ENCODE measurements at regions not wholly inside any gene's neighbourhood (a gene's known extent, or its start where the extent isn't known, plus 50 kb on each side); places are given as distances from the start of the nearest gene placed in this dataset.
A peak's percentile ranks its signal among the peaks of the same experiment; 100 is the strongest.

DNA sequence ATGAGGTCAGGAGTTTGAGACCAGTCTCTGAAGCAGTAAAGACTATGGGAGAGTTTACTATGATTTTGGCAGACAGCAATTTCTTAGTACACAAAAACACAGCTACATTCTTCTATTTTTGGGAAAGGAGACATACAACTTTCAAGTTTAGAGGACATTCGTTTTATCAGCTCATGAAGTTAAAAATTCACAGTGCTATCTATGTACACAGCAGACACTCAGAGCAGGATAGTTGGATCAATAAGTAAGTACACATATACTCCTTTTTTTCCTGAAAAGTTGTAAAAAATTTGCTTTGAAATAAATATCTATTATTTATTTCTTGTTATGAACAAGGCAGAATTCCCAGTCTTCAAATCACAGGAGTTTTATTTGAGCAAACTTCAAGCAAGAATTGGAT, 159.7 kb downstream of the SERPINI1 start:
- no peak for DNase-seq (ENCODE audit: low spot score)

DNA sequence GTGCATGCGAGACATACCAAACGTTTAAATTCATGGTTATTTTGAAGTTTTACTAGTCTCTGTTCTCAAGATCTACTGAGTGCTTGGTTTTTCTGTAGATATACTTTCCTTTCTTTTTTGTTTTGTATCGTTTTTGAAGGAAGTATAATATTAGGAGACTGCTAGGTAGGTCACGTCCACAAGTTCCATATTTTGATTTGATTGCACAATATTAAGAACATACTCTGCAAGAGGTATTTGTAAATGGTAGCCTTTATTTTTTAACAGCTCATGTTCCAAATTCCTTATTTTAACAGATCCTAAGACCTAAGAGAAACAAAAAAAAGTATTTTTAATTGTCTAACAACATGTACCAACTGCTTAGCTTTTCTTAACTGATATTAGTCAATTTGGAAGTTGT, 156.7 kb downstream of the SERPINI1 start:
- no peak for DNase-seq (ENCODE audit: low spot score)

DNA sequence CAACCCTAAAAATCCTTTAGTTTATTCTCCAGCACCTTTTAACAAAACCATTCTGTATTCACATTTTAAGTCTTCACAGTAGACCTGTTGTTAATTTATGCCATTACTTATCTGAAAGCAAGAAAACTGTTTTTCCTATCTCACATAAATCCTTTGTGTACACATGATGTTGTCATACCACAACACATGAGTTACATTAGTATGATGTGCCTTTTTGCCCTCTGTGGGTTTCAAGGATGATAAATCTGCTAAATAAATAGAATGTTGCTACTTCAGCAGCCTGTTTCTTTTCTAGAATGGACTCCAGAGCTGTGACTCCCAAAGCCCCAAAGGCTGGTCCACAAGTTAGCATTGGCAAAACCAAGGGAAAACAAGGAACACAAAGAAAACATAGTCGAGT, 151.6 kb downstream of the SERPINI1 start:
- no peak for DNase-seq (ENCODE audit: low spot score)

DNA sequence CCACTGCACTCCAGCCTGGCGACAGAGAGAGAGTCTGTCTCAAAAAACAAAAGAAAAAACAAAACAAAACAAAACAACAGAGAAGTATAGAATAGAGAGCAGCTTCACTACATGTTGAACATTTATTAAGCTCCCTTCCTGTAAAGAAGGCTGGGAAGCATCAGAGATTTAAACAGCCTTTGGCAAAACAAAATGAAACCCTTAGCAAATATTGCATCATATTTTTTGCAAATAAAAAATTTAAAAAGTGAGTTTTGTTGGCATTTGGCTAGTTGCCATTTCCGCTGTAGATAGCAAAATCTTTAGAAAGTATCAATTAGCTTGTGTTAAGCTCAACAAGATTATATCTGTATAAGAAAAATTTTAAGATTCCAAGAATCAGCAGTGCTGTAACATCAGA, 151.2 kb downstream of the SERPINI1 start:
- DNase-seq (ENCODE audit: low spot score): no peak

DNA sequence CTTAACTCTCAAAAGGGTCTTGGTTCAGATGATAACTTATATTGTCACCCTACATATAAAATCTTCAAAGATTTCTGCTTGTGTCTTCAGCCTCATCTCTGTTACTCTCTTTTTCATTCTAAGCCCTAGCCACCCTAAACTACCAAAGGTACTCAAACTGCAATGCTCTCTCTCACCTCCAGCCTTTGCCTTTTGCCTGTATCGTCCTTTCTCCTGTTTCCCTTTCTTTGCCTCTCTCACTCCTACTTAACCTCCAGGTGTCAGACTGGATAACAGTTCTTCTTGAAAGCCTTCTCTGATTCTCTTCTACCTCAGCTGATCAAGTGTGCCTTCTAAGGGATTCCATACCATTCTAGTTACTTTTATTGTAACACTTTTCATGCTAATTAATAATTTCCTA, 149.8 kb downstream of the SERPINI1 start:
- DNase-seq (ENCODE audit: low spot score): no peak

DNA sequence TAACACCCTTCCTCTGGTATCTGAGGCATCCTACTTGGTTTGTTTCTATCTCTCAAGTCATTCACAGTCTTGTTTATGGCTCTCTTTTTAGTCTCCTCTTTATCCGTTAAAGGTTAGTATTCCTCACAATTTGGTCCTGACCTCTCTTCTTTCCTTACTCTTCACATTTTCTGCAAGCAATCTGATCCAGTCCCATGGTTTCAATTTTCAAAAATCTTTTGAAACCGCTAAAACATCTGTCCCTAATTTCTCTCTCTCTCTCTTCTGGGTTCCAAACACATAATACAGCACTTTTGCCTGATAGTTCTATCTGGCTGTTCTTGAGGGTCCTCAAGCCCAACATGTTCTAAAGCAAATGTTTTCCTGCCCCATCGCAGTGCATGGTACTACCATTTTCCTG, 149.0 kb downstream of the SERPINI1 start:
- no peak for DNase-seq (ENCODE audit: low spot score)

DNA sequence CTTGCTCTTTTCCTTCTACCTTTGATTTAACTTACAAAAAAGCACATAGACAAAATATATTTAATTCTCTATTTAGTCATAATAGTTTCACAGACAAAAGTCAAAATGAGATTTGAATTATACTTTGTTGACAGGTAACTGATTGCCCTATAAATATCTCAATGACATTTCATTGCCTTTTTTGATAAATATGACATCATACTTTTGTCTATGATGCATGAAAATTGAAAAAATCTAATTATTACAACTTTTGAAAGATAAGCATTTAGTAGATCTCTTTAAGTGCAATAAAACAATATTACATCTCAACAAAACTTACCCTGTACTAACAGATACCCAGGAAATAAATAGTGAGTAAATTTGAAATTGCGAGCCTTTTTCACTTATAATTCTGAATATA, 147.9 kb downstream of the SERPINI1 start:
- DNase-seq (ENCODE audit: low spot score): no peak

DNA sequence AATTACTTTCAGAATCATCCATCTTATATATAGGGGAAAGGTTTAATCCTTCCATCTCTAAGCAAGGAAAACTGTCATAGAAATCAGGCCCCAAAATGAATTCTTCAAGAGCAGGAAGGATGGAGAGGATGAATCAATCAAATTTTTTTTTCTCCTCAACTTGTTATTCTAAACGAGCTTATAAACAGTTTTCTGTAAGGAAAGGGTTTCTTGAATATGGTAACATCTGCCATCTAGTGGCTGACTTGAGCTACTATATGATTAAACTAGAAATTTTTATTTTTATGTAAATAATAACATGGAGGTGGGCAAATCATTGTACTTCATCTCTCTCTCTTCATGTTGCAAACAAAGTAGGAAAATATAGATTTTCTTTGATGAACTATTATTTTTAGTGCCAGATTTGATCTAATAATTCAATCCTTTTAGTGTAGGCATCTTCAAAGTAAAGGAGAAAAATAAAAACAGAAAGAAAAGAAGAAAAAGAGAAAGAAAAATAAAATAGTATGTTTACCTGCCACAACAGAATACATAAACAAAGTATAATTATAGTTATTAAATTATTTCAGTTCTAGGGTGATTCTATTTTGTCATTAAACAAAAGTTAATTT, 146.6 kb downstream of the SERPINI1 start:
- peak; percentile 39 for DNase-seq (ENCODE audit: low spot score)

DNA sequence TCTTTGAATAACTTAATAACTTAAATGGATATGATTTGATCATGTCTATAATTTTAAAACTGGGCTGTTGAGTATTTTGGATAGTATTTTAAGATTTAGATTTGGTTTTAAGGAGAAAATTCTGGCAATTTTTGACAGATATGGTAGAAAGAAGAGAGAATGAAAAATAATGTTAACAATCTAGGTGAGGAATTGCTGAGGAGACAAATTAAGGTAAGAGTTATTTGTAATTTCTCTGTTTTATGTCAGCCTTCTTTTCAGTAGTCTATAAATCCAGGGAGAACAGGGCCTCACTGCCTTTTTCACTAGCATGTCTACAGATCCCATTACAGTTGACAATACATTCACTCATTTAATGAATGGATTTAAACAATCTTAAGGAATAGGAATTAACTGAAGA, 144.7 kb downstream of the SERPINI1 start:
- no peak for DNase-seq (ENCODE audit: low spot score)

DNA sequence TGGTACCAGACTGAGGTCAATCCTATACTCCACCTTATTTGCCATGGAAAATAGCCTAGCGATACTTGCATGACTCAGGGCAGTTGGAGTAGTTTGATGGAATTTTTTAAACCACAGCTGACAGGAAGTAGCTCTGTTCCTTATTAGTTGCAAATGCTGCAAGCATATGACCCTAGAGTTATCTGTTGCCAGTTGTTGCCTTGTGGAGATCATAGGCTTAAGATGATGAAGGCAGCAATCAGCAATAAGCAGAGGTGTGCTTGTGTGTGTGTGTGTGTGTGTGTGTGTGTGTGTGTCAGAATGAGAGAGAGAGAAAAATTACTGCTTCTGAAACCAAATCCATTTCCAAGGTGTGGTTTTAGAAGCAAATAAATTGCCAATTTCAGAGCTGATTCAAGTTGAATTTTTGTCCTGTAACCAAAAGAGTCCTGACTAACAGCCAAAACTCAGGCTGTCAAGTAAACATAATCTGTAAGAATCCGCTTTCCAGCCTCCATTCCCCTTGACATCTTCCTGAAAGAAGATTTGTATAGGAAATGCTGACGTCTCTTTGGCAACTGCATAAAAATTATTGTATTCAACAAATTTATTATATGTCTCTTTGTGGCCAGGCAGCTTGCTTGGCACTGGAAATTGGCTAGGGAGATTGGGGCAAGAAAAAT, 141.2 kb downstream of the SERPINI1 start:
- no peak for DNase-seq (ENCODE audit: low spot score)
